ENCODE measurements at regions not wholly inside any gene's neighbourhood (a gene's known extent, or its start where the extent isn't known, plus 50 kb on each side); places are given as distances from the start of the nearest gene placed in this dataset.

GRCh38 chr2:64213532-64214275 is 69.5 kb upstream of the PELI1 start:
- no peak for TF ChIP-seq CTCF (conservative IDR thresholded peaks at IDR 0.05; ENCODE audit: control insufficient read depth, insufficient read depth, low read depth, low read length)
- no peak overlapping the region for H3K4me3 ChIP-seq (ENCODE audit: control insufficient read depth, low read depth, low read length)
- DNase-seq (ENCODE audit: low read depth), result no peak

- no peak for TF ChIP-seq CTCF (conservative IDR thresholded peaks at IDR 0.05; ENCODE audit: control insufficient read depth, insufficient read depth, low read depth, low read length)
- no peak for DNase-seq (ENCODE audit: low read depth)
- no peak overlapping the region for H3K4me3 ChIP-seq (ENCODE audit: control insufficient read depth, low read depth, low read length)
Observed at GRCh38 chr2:64214281-64215115, 70.3 kb upstream of the PELI1 start.

- H3K4me3 ChIP-seq (ENCODE audit: control insufficient read depth, low read depth, low read length), result no peak overlapping the region
- DNase-seq (ENCODE audit: low read depth), result no peak
- peak; percentile 10 for TF ChIP-seq CTCF (conservative IDR thresholded peaks at IDR 0.05; ENCODE audit: control insufficient read depth, insufficient read depth, low read depth, low read length)
Observed at GRCh38 chr2:64217198-64217869, 73.1 kb upstream of the PELI1 start.

GRCh38 chr2:64218137-64218802 is 74.0 kb upstream of the PELI1 start:
- TF ChIP-seq CTCF (conservative IDR thresholded peaks at IDR 0.05; ENCODE audit: control insufficient read depth, insufficient read depth, low read depth, low read length), result no peak
- peak; percentile 10 for DNase-seq (ENCODE audit: low read depth)
- H3K4me3 ChIP-seq (ENCODE audit: control insufficient read depth, low read depth, low read length), result no peak overlapping the region

GRCh38 chr2:64219149-64219548 is 74.9 kb upstream of the PELI1 start:
- H3K4me3 ChIP-seq (ENCODE audit: control insufficient read depth, low read depth, low read length), result no peak overlapping the region
- DNase-seq (ENCODE audit: low read depth), result no peak
- no peak for TF ChIP-seq CTCF (conservative IDR thresholded peaks at IDR 0.05; ENCODE audit: control insufficient read depth, insufficient read depth, low read depth, low read length)

- no peak overlapping the region for H3K4me3 ChIP-seq (ENCODE audit: control insufficient read depth, low read depth, low read length)
- no peak for DNase-seq (ENCODE audit: low read depth)
- TF ChIP-seq CTCF (conservative IDR thresholded peaks at IDR 0.05; ENCODE audit: control insufficient read depth, insufficient read depth, low read depth, low read length), result no peak
Observed at GRCh38 chr2:64220265-64220664, 76.0 kb upstream of the PELI1 start.
